IMR-90 (cell line): ENCODE measurements at regions not wholly inside any gene's neighbourhood (a gene's known extent, or its start where the extent isn't known, plus 50 kb on each side); places are given as distances from the start of the nearest gene placed in this dataset.

Source experiments
- ATAC-seq: fragments of 200-7000 bp; cut with Tn5 transposase; 2 replicates; pipeline ENCODE4 v1.9.1; 2020; ENCODE audit warnings: low read depth, mild to moderate bottlenecking, moderate library complexity
- BruUV-seq: library from RNA; stranded (reverse); fragments of 400-500 nt; replicated peaks from 2 replicates; lab custom pipeline; 2021; lab: Mats Ljungman, UMichigan
- CTCF ChIA-PET: fragments of 300-600 bp; formaldehyde crosslinking; extraction: SDS; loops from one replicate; lab custom pipeline; 2021; ENCODE audit warnings: antibody characterized with exemption; lab: Yijun Ruan, JAX
- POLR2A ChIA-PET: fragments of 300-600 bp; sonication (Branson Sonifier 250); formaldehyde crosslinking; loops from one replicate; lab custom pipeline; 2022; ENCODE audit warnings: antibody characterized with exemption; ENCODE audit not compliant: unreplicated experiment; lab: Charles Lee
- DNase-seq: peaks from one replicate; pipeline ENCODE4 v3.0.0; 2013
- H2AFZ ChIP-seq: replicated peaks from 2 replicates; pipeline ENCODE3; 2013; ENCODE audit warnings: low read length, mild to moderate bottlenecking; ENCODE audit not compliant: poor library complexity
- H2AK5ac ChIP-seq: 2 replicates; pipeline ENCODE4 v1.6.1; 2013; ENCODE audit warnings: low read depth, low read length, inconsistent platforms
- H2AK9ac ChIP-seq: replicated peaks from 2 replicates; pipeline ENCODE3; 2013; ENCODE audit warnings: mild to moderate bottlenecking, low read depth, low read length, moderate library complexity; ENCODE audit not compliant: poor library complexity
- H2BK120ac ChIP-seq: 2 replicates; pipeline ENCODE4 v1.6.1; 2013; ENCODE audit warnings: low read depth, low read length, inconsistent platforms
- H2BK15ac ChIP-seq: 3 replicates; pipeline ENCODE4 v1.6.1; 2013; ENCODE audit warnings: low read depth, low read length, inconsistent platforms
- H2BK20ac ChIP-seq: 2 replicates; pipeline ENCODE4 v1.6.1; 2013; ENCODE audit warnings: low read depth, mild to moderate bottlenecking, inconsistent platforms, low read length, moderate library complexity
- H2BK5ac ChIP-seq: 2 replicates; pipeline ENCODE4 v1.6.1; 2013; ENCODE audit warnings: mild to moderate bottlenecking, low read depth, low read length, inconsistent platforms; ENCODE audit not compliant: poor library complexity, severe bottlenecking
- H3K14ac ChIP-seq: replicated peaks from 2 replicates; pipeline ENCODE4 v1.6.1; 2013; ENCODE audit warnings: low read depth, low read length, inconsistent platforms
- H3K18ac ChIP-seq: 2 replicates; pipeline ENCODE4 v1.6.1; 2013; ENCODE audit warnings: low read depth, low read length, control low read depth
- H3K23ac ChIP-seq: 2 replicates; pipeline ENCODE4 v1.6.1; 2013; ENCODE audit warnings: low read depth, low read length, inconsistent platforms
- H3K27ac ChIP-seq: 2 replicates; pipeline ENCODE4 v1.5.1; 2013; ENCODE audit warnings: mild to moderate bottlenecking, control low read depth, low read length; ENCODE audit not compliant: insufficient read depth
- H3K27me3 ChIP-seq: 2 replicates; pipeline ENCODE4 v1.6.1; 2013; ENCODE audit warnings: low read length; ENCODE audit not compliant: control insufficient read depth, insufficient read depth
- H3K36me3 ChIP-seq: 2 replicates; pipeline ENCODE4 v1.6.1; 2013; ENCODE audit warnings: low read length, mixed read lengths; ENCODE audit not compliant: control insufficient read depth, insufficient read depth
- H3K4ac ChIP-seq: 2 replicates; pipeline ENCODE4 v1.6.1; 2013; ENCODE audit warnings: low read depth, low read length, inconsistent platforms
- H3K4me1 ChIP-seq: 2 replicates; pipeline ENCODE4 v1.6.1; 2013; ENCODE audit warnings: low read length, mixed read lengths; ENCODE audit not compliant: control insufficient read depth, insufficient read depth
- H3K4me2 ChIP-seq: 2 replicates; pipeline ENCODE4 v1.6.1; 2013; ENCODE audit warnings: low read depth, mild to moderate bottlenecking, control low read depth, low read length, moderate library complexity
- H3K4me3 ChIP-seq: 2 replicates; pipeline ENCODE4 v1.5.1; 2013; ENCODE audit warnings: low read depth, mild to moderate bottlenecking, control low read depth, low read length, moderate library complexity; ENCODE audit not compliant: insufficient read depth
- H3K56ac ChIP-seq: 2 replicates; pipeline ENCODE4 v1.6.1; 2013; ENCODE audit warnings: low read length, inconsistent platforms; ENCODE audit not compliant: insufficient read depth; ENCODE audit errors: extremely low read depth
- H3K79me1 ChIP-seq, 2 experiments: 2 replicates each; pipeline ENCODE4 v1.6.1; 2013; ENCODE audit warnings: low read length in 2 of 2, inconsistent platforms in 1 of 2, low read depth in 1 of 2
- H3K9ac ChIP-seq: 2 replicates; pipeline ENCODE4 v1.6.1; 2013; ENCODE audit warnings: low read depth, low read length, control low read depth
- H3K9me1 ChIP-seq: 2 replicates; pipeline ENCODE4 v1.6.1; 2013; ENCODE audit warnings: low read length, inconsistent platforms; ENCODE audit not compliant: insufficient read depth
- H3K9me3 ChIP-seq: 2 replicates; pipeline ENCODE4 v1.6.1; 2013; ENCODE audit warnings: low read length; ENCODE audit not compliant: control insufficient read depth, insufficient read depth
- H4K20me1 ChIP-seq: 2 replicates; pipeline ENCODE4 v1.6.1; 2013; ENCODE audit warnings: low read length, inconsistent platforms; ENCODE audit not compliant: insufficient read depth
- H4K5ac ChIP-seq: 2 replicates; pipeline ENCODE4 v1.6.1; 2013; ENCODE audit warnings: mild to moderate bottlenecking, low read depth, low read length, control low read depth
- H4K8ac ChIP-seq, 2 experiments: 2 replicates each; pipeline ENCODE4 v1.6.1; 2013; ENCODE audit warnings: low read depth in 2 of 2, low read length in 2 of 2, control low read depth in 1 of 2, inconsistent platforms in 1 of 2
- H4K91ac ChIP-seq: 2 replicates; pipeline ENCODE4 v1.6.1; 2013; ENCODE audit warnings: low read depth, low read length, inconsistent platforms; ENCODE audit not compliant: insufficient read depth
- CEBPB ChIP-seq: IDR thresholded peaks from 2 replicates; pipeline ENCODE4 v1.6.1; 2012; ENCODE audit warnings: low read depth, low read length, improper control_type of control experiment
- CHD1 ChIP-seq: IDR thresholded peaks from 2 replicates; pipeline ENCODE4 v1.6.1; 2012; ENCODE audit warnings: low read depth, low read length, improper control_type of control experiment
- ELK1 ChIP-seq: fragments of 150-350 bp; IDR thresholded peaks from 2 replicates; pipeline ENCODE4 v1.6.1; 2016; ENCODE audit warnings: low read depth, mild to moderate bottlenecking, low read length, moderate library complexity, borderline replicate concordance
- MAZ ChIP-seq: IDR thresholded peaks from 2 replicates; pipeline ENCODE4 v1.6.1; 2012; ENCODE audit warnings: low read depth, mild to moderate bottlenecking, low read length, improper control_type of control experiment, moderate library complexity, borderline replicate concordance
- MXI1 ChIP-seq: IDR thresholded peaks from 2 replicates; pipeline ENCODE4 v1.6.1; 2012; ENCODE audit warnings: low read depth, mild to moderate bottlenecking, low read length, moderate library complexity, borderline replicate concordance
- NFE2L2 ChIP-seq: fragments of 150-350 bp; IDR thresholded peaks from 2 replicates; pipeline ENCODE4 v1.6.1; 2016; ENCODE audit warnings: low read depth, mild to moderate bottlenecking, low read length
- RAD21 ChIP-seq: IDR thresholded peaks from 2 replicates; pipeline ENCODE4 v1.6.1; 2012; ENCODE audit warnings: low read length, improper control_type of control experiment
- RFX5 ChIP-seq: IDR thresholded peaks from 2 replicates; pipeline ENCODE4 v1.8.0; 2012; ENCODE audit warnings: low read depth, mild to moderate bottlenecking, low read length, moderate library complexity
- WGBS, 2 experiments: methylation state at CpG; one replicate each; pipeline versions ENCODE4 v1.1.5 to v1.1.7; 2013; ENCODE audit warnings: missing lambda C conversion rate in 2 of 2; ENCODE audit not compliant: insufficient read length in 1 of 2; ENCODE audit errors: extremely low coverage in 2 of 2; 5-methylcytosine and 5-hydroxymethylcytosine counted together
- dilution Hi-C: fragments of 300-500 bp; cut with HindIII; formaldehyde crosslinking; loops from one replicate; pipeline ENCODE4 v1.14.3; 2018; ENCODE audit warnings: low sequenced_read_pairs; ENCODE audit not compliant: unreplicated experiment
- in situ Hi-C: fragments of 300-500 bp; cut with MboI; formaldehyde crosslinking; loops from 3 replicates; pipeline ENCODE4 v1.14.3; 2019; ENCODE audit warnings: low sequenced_read_pairs, inconsistent platforms, mixed read lengths
- intact Hi-C: fragments of 100-400 bp; cut with micrococcal nuclease; formaldehyde crosslinking; loops from 2 replicates; pipeline ENCODE4 v1.10.0; 2022

DNA sequence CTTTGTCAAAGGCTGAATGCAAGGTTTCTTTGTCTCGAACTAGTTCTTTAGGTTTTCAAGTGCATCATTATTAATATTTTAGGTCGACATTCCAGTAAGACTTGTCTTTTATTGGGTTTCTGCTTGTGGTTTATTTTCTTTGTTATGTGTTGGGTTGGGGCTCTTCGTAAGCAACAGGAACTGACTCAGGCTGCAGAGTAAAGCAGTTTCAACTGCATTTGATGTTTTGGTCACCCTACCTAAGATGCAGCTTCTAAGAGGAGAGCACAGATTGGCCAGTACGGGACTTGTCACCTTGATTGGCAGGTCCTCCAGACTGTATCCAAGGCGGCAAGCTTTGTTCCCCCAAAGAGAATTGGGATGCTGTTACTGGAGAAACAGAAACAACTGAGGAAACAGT lies 149.5 kb upstream of the SULF2 start:
- H3K79me1 ChIP-seq: no peaks in the 10 kb centered on the region
- H3K4me1 ChIP-seq: no peaks in the 10 kb centered on the region
- no peaks in the 10 kb centered on the region for H4K20me1 ChIP-seq
- no peak overlapping the region for H3K18ac ChIP-seq
- H2BK20ac ChIP-seq: no peak overlapping the region
- no peak overlapping the region for H3K4me3 ChIP-seq
- no peaks in the 10 kb centered on the region for H3K9me1 ChIP-seq
- in situ Hi-C loops: no loop called here
- H2AFZ ChIP-seq: no peak overlapping the region
- no peak overlapping the region for H2AK5ac ChIP-seq
- H3K27ac ChIP-seq: no peak overlapping the region
- DNase-seq (no peak), ATAC-seq (no peak)
- no peak overlapping the region for H3K9ac ChIP-seq
- H3K36me3 ChIP-seq: no peaks in the 10 kb centered on the region
- H2BK5ac ChIP-seq: no peak overlapping the region
- H3K4me2 ChIP-seq: no peak overlapping the region
- no peak overlapping the region for H3K14ac ChIP-seq
- no peak overlapping the region for H4K91ac ChIP-seq
- no peak overlapping the region for H4K8ac ChIP-seq
- 72% methylated on average over 2 of the region's 5 CpGs; no CpG with 5 or more reads in 1 of the 2 experiments for WGBS, 2 experiments
- H3K56ac ChIP-seq: no peak overlapping the region
- H3K27me3 ChIP-seq: peaks cover 2% of the 10 kb centered on the region; the same call in 1 of the 2 replicates
- POLR2A ChIA-PET: no interaction called here
- no peak overlapping the region for H4K5ac ChIP-seq
- H2BK120ac ChIP-seq: no peak overlapping the region
- H3K9me3 ChIP-seq: no peaks in the 10 kb centered on the region
- no peak overlapping the region for H3K4ac ChIP-seq
- CTCF ChIA-PET: no interaction called here
- BruUV-seq: no TSS peak
- H3K23ac ChIP-seq: no peak overlapping the region
- H2AK9ac ChIP-seq: no peak overlapping the region
- no peak overlapping the region for H2BK15ac ChIP-seq
- intact Hi-C loops: no loop called here
- dilution Hi-C loops: no loop called here
- TF ChIP-seq CHD1: no peak
- no peak for TF ChIP-seq RFX5
- no peak for TF ChIP-seq RAD21
- TF ChIP-seq ELK1: no peak
- no peak for TF ChIP-seq MXI1
- TF ChIP-seq CEBPB: no peak
- no peak for TF ChIP-seq NFE2L2
- no peak for TF ChIP-seq MAZ
